HepG2 (cell line): ENCODE measurements at regions not wholly inside any gene's neighbourhood (a gene's known extent, or its start where the extent isn't known, plus 50 kb on each side); places are given as distances from the start of the nearest gene placed in this dataset.
A peak's percentile ranks its signal among the peaks of the same experiment; 100 is the strongest.

Source experiments
- ARHGAP35 ChIP-seq: sonication (generic); formaldehyde crosslinking; IDR thresholded peaks from 2 replicates; pipeline ENCODE4 v1.9.0; 2022; ENCODE audit warnings: mild to moderate bottlenecking, inconsistent platforms, moderate library complexity, missing genetic modification reagents, borderline replicate concordance
- DBP ChIP-seq: sonication (generic); formaldehyde crosslinking; IDR thresholded peaks from 2 replicates; pipeline ENCODE4 v1.4.0; 2020; ENCODE audit warnings: missing genetic modification reagents; ENCODE audit errors: not compliant biosample characterization
- GMEB2 ChIP-seq: IDR thresholded peaks from 2 replicates; pipeline ENCODE4 v1.6.1; 2016; ENCODE audit warnings: missing biosample characterization, missing genetic modification reagents, low read depth
- GTF3A ChIP-seq: sonication (generic); formaldehyde crosslinking; conservative IDR thresholded peaks from 2 replicates; pipeline ENCODE4 v1.4.0; 2020; ENCODE audit warnings: mild to moderate bottlenecking, missing genetic modification reagents
- HCFC1 ChIP-seq: fragments of 150-350 bp; IDR thresholded peaks from 2 replicates; pipeline ENCODE4 v1.6.1; 2014; ENCODE audit warnings: low read depth, low read length
- HOXA3 ChIP-seq: sonication (generic); formaldehyde crosslinking; IDR thresholded peaks from 2 replicates; pipeline ENCODE4 v1.5.0; 2020; ENCODE audit warnings: missing genetic modification reagents
- ISL2 ChIP-seq: sonication (generic); formaldehyde crosslinking; IDR thresholded peaks from 2 replicates; pipeline ENCODE4 v1.5.0; 2020; ENCODE audit warnings: missing genetic modification reagents
- KLF6 ChIP-seq: IDR thresholded peaks from 2 replicates; pipeline ENCODE4 v1.8.0; 2016; ENCODE audit warnings: missing biosample characterization, missing genetic modification reagents
- PLRG1 ChIP-seq: fragments of 450-650 bp; conservative IDR thresholded peaks from 2 replicates; pipeline ENCODE4 v1.6.1; 2016
- RFXAP ChIP-seq: sonication (generic); formaldehyde crosslinking; IDR thresholded peaks from 2 replicates; pipeline ENCODE4 v1.4.0; 2020; ENCODE audit warnings: missing genetic modification reagents, borderline replicate concordance
- SAFB2 ChIP-seq: sonication (generic); formaldehyde crosslinking; IDR thresholded peaks from 2 replicates; pipeline ENCODE4 v1.5.1; 2020; ENCODE audit warnings: missing genetic modification reagents, low read depth, mild to moderate bottlenecking, borderline replicate concordance
- SOX6 ChIP-seq, 2 experiments: fragments of 450-650 bp in 1 of 2; sonication (generic) in 1 of 2; formaldehyde crosslinking in 1 of 2; IDR thresholded peaks; 2 replicates each; pipeline versions ENCODE4 v1.4.0 to v1.6.1; 2017 to 2020; ENCODE audit warnings: antibody characterized with exemption in 1 of 2, mild to moderate bottlenecking in 1 of 2, missing genetic modification reagents in 1 of 2
- STAT6 ChIP-seq: sonication (generic); formaldehyde crosslinking; IDR thresholded peaks from 2 replicates; pipeline ENCODE4 v1.4.0; 2020; ENCODE audit warnings: missing genetic modification reagents, mild to moderate bottlenecking, borderline replicate concordance
- TBL1XR1 ChIP-seq: fragments of 150-350 bp; IDR thresholded peaks from 2 replicates; pipeline ENCODE4 v1.6.1; 2014; ENCODE audit warnings: borderline replicate concordance, low read length; ENCODE audit not compliant: partially characterized antibody
- THAP9 ChIP-seq: sonication (generic); formaldehyde crosslinking; IDR thresholded peaks from 2 replicates; pipeline ENCODE4; 2020; ENCODE audit warnings: missing genetic modification reagents, mild to moderate bottlenecking, borderline replicate concordance
- ZKSCAN5 ChIP-seq: sonication (generic); formaldehyde crosslinking; IDR thresholded peaks from 2 replicates; pipeline ENCODE4 v1.5.1; 2020; ENCODE audit warnings: mild to moderate bottlenecking, missing genetic modification reagents
- ZNF335 ChIP-seq: sonication (generic); formaldehyde crosslinking; IDR thresholded peaks from 2 replicates; pipeline ENCODE4 v1.4.0; 2020; ENCODE audit warnings: missing genetic modification reagents
- ZNF496 ChIP-seq: sonication (generic); formaldehyde crosslinking; IDR thresholded peaks from 2 replicates; pipeline ENCODE4 v1.8.1; 2023; ENCODE audit warnings: mild to moderate bottlenecking, moderate library complexity, missing genetic modification reagents; ENCODE audit not compliant: insufficient replicate concordance
- ZNF670 ChIP-seq: sonication (generic); formaldehyde crosslinking; IDR thresholded peaks from 2 replicates; pipeline ENCODE4 v1.8.0; 2022; ENCODE audit warnings: mild to moderate bottlenecking, missing genetic modification reagents, borderline replicate concordance
- ZNF674 ChIP-seq: sonication (generic); formaldehyde crosslinking; IDR thresholded peaks from 2 replicates; pipeline ENCODE4 v1.5.0; 2020; ENCODE audit warnings: low read depth, mild to moderate bottlenecking, missing genetic modification reagents
- ZNF737 ChIP-seq: sonication (generic); formaldehyde crosslinking; IDR thresholded peaks from 2 replicates; pipeline ENCODE4 v1.5.0; 2020; ENCODE audit warnings: missing genetic modification reagents, mild to moderate bottlenecking, borderline replicate concordance
- ZSCAN31 ChIP-seq: sonication (generic); formaldehyde crosslinking; IDR thresholded peaks from 2 replicates; pipeline ENCODE4 v1.5.0; 2020; ENCODE audit warnings: low read depth, mild to moderate bottlenecking, missing genetic modification reagents

- TF ChIP-seq STAT6 = no peak
- TF ChIP-seq ZNF674 (CRISPR knock-in tag) = no peak
- TF ChIP-seq THAP9 (CRISPR knock-in tag) = no peak
- TF ChIP-seq ZNF737 (CRISPR knock-in tag) = no peak
- TF ChIP-seq GMEB2 = no peak
- no peak for TF ChIP-seq SAFB2 (CRISPR knock-in tag)
- TF ChIP-seq KLF6 (CRISPR knock-in tag) = no peak
- TF ChIP-seq RFXAP (CRISPR knock-in tag) = 0 out of 2 replicates have a peak, but pooled peaks have one; percentile 30
- no peak for TF ChIP-seq HOXA3 (CRISPR knock-in tag)
- no peak for TF ChIP-seq ARHGAP35 (CRISPR knock-in tag)
- no peak for TF ChIP-seq TBL1XR1
- no peak for TF ChIP-seq SOX6 (IDR thresholded peaks at IDR 0.05)
- peak; percentile 75 for TF ChIP-seq SOX6 (CRISPR knock-in tag; IDR thresholded peaks at IDR 0.05)
- TF ChIP-seq DBP (CRISPR knock-in tag) = no peak
- TF ChIP-seq ZSCAN31 (CRISPR knock-in tag) = no peak
- no peak for TF ChIP-seq ZNF496 (CRISPR knock-in tag)
- TF ChIP-seq ZKSCAN5 (CRISPR knock-in tag) = no peak
- TF ChIP-seq ZNF335 (CRISPR knock-in tag) = no peak
- TF ChIP-seq GTF3A (CRISPR knock-in tag) = no peak
- TF ChIP-seq HCFC1 = no peak
- no peak for TF ChIP-seq ZNF670 (CRISPR knock-in tag)
- peak; percentile 60; the same call in 1 of the 2 replicates for TF ChIP-seq ISL2
- TF ChIP-seq PLRG1 = no peak
Observed at GRCh38 chr17:13933441-13934276, 135.6 kb upstream of the COX10 start (continued).
